Activated CD8-positive, alpha-beta memory T cell treated with anti-CD3 and anti-CD28 coated beads, Interleukin-2, amount 10 ng/mL, durations not matched to agents 7 days and 5 days (primary cell): ENCODE measurements at regions not wholly inside any gene's neighbourhood (a gene's known extent, or its start where the extent isn't known, plus 50 kb on each side); places are given as distances from the start of the nearest gene placed in this dataset.
"Not testable (repeated sequence)": the region's sequence is repeated elsewhere in the genome, so short reads cannot be mapped to it uniquely, and the experiment has no call there.

Experiments used
- ATAC-seq: fragments of 150-1000 bp; cut with Tn5 transposase; one replicate; pipeline ENCODE4 v1.10.0; 2021; ENCODE audit warnings: moderate library complexity
- CTCF ChIA-PET: fragments of 350-600 bp; sonication (Branson Sonifier 250); formaldehyde crosslinking; loops from one replicate; lab custom pipeline; 2021; ENCODE audit warnings: antibody characterized with exemption; lab: Charles Lee
- DNase-seq: peaks from one replicate; pipeline ENCODE4 v3.0.0-alpha.2; 2020
- H3K27ac Mint-ChIP-seq: one replicate; pipeline ENCODE4 v1.8.0; 2021; ENCODE audit warnings: mild to moderate bottlenecking, mixed read lengths
- H3K27me3 Mint-ChIP-seq: one replicate; pipeline ENCODE4 v1.8.0; 2021; ENCODE audit warnings: mixed read lengths
- H3K36me3 Mint-ChIP-seq: one replicate; pipeline ENCODE4 v1.8.0; 2021; ENCODE audit warnings: mild to moderate bottlenecking, mixed read lengths
- H3K4me1 Mint-ChIP-seq: one replicate; pipeline ENCODE4 v1.8.0; 2021; ENCODE audit warnings: mixed read lengths
- H3K4me3 Mint-ChIP-seq: one replicate; pipeline ENCODE4 v1.8.0; 2021; ENCODE audit warnings: mild to moderate bottlenecking, moderate library complexity, mixed read lengths
- H3K9me3 Mint-ChIP-seq: one replicate; pipeline ENCODE4 v1.8.0; 2022; ENCODE audit warnings: low read depth, mixed read lengths

DNA sequence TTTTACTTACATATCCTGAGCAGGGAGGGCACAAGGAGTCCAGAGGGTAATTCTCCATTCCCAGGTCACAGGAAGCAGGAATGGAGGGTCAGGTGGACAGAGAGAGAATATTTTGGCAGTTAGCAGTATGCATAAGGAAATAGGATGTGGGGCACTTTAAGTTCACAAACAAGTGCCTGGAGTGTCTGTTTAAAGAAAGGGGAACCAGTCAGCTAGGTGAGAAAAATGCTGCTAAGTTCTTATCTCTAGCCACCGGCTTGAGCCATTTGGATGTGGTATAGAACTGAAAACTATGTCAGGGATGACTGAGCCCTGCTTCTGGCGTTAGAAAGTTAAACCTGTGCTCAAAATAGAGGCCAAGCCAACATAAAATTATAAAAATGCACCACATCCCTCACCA, 739.7 kb upstream of the NCAM2 start:
- Mint-ChIP-seq H3K4me1 (no peaks in the 10 kb centered on the region), H3K9me3 (peaks cover 11% of the 10 kb centered on the region), H3K4me3 (no peak overlapping the region), H3K27ac (no peak overlapping the region), H3K36me3 (no peaks in the 10 kb centered on the region), H3K27me3 (no peaks in the 10 kb centered on the region)
- CTCF ChIA-PET = no interaction called here
- DNase-seq (no peak), ATAC-seq (no peak)

DNA sequence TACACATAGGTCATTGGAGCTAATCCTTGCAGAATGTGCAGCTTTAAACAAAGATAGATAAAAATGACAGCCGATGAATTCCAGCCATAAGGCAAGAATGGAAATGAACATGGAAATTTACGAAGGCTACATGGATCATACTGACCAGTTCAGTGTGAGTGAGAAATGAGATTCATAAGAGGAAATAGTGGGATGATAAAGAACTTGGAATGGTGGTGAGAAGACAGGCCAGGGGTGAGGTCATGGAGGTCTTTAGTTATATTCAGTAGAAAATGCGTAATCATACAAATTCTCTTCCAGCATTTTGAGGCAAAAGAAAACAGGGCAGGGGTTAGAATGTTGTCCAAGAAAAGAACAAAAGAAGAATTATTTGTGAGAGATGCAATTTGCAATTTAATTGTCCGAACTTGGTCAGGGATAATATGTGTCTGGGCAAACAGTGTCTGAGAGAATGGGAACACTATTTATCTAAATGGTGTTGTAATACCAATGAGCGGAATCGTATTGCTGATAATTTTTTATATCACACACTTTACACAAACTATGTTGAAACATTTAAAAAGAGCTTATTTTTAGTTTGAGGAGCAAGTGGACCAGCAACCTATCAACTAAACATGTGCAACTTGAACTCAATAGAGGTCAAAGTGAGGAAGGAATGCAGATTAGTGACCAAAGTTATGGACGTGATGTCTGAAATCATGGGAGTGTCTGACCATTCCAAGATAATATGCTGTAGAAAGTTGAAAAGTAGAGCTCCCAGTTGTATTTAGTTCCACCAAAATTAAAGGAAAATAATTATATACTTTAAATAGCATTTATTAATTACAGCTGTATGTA, 739.0 kb upstream of the NCAM2 start:
- Mint-ChIP-seq H3K27ac (no peak overlapping the region), H3K27me3 (no peaks in the 10 kb centered on the region), H3K9me3 (peaks cover 8% of the 10 kb centered on the region), H3K4me3 (no peak overlapping the region), H3K4me1 (no peaks in the 10 kb centered on the region), H3K36me3 (no peaks in the 10 kb centered on the region)
- DNase-seq = no peak
- CTCF ChIA-PET = no interaction called here
- no peak for ATAC-seq

DNA sequence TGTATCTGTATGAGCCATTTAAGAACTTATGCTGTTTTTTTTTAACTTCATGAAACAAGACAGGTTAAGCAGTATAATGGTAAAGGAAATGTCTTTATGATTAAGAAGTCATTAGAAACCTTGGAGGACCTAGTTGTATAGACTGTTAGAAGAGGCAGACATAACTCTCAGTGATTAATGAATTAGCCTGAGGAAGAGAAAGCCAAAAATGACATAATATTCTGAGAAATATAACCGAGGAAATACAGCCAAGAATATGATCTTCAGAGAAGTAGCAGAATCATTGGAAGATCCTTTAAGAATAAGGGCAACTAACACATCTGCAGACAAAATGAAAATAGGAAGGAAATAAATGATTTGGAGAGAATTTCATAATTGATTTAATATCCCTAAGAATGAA, 738.1 kb upstream of the NCAM2 start:
- DNase-seq = no peak
- no peak for ATAC-seq
- H3K27ac Mint-ChIP-seq = no peak overlapping the region
- CTCF ChIA-PET = no interaction called here
- no peaks in the 10 kb centered on the region for H3K4me1 Mint-ChIP-seq
- H3K9me3 Mint-ChIP-seq = peaks cover 5% of the 10 kb centered on the region
- H3K4me3 Mint-ChIP-seq = no peak overlapping the region
- H3K27me3 Mint-ChIP-seq = no peaks in the 10 kb centered on the region
- no peaks in the 10 kb centered on the region for H3K36me3 Mint-ChIP-seq

DNA sequence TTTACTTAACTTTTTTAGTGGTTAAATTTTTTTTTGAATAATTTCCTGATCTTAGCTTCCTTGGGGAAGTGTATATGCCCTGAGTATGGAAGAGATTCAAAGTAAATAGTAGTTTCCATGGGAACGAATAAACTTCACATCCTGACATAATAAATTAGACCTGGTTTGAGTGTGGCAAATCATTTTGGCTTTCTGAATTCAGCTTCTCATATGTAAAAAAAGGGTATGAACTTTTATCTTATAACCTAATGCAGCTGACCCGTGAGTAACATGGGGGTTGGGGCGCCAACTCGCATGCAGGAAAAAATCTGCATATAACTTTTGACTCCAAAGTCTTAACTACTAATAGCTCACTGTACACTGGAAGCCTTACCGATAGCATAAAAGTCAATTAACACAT, 736.8 kb upstream of the NCAM2 start:
- H3K9me3 Mint-ChIP-seq = peaks cover 5% of the 10 kb centered on the region
- DNase-seq (no peak), ATAC-seq (no peak)
- H3K36me3 Mint-ChIP-seq = no peaks in the 10 kb centered on the region
- no peak overlapping the region for H3K4me3 Mint-ChIP-seq
- H3K27me3 Mint-ChIP-seq = no peaks in the 10 kb centered on the region
- no peaks in the 10 kb centered on the region for H3K4me1 Mint-ChIP-seq
- H3K27ac Mint-ChIP-seq = no peak overlapping the region
- CTCF ChIA-PET = no interaction called here

DNA sequence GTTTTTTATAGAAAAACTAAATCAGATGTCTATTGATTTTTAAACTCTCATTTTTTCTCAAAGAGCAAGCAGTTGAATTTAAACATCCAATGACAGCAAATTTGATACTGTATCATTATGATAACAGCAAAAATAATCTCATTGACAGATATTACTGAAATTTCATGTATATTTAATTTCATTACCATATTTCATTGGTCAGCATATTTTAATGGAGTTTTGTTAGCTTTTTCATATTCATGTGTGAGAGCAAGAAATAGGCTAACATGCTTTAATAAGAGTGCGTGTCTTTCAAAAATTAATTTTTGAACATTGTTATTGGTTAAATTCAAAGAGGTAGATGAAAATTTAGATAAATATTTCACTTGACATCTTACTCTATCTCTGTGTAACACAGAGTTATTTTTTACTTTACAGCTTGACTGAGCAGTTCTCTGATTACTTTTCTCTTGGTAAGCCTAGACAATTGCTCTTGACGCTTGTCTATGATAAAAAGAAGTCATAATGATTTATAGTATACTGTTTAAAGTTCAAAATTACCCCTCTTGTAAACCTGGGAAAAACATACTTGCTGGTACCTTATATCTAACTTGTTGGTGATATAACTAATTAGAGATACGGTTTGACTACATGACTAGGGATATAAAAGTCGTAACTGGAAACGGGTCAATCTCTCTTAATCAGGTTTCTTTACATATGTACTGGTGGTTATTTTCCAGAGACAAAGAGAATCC, 732.3 kb upstream of the NCAM2 start:
- no peak overlapping the region for H3K4me3 Mint-ChIP-seq

DNA sequence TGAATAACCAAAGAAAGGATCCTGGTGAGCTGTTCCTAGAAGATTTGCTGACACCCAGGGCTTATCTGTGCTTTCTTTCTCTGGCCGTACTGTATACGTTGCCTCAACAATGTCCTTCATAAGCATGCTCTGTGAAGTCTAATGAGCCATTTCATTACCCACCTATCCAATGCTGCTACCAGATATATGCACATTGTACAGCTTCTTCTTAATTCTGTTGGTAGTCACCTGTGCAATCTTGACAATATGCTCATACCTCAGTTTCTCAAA, 731.8 kb upstream of the NCAM2 start:
- ATAC-seq = no peak
- no peaks in the 10 kb centered on the region for H3K27me3 Mint-ChIP-seq
- H3K4me3 Mint-ChIP-seq = no peak overlapping the region
- no peak for DNase-seq
- no peaks in the 10 kb centered on the region for H3K36me3 Mint-ChIP-seq
- peaks cover 5% of the 10 kb centered on the region for H3K9me3 Mint-ChIP-seq
- CTCF ChIA-PET = no interaction called here
- H3K4me1 Mint-ChIP-seq = no peaks in the 10 kb centered on the region
- H3K27ac Mint-ChIP-seq = no peak overlapping the region

More for the DNA sequence above, 732.3 kb upstream of the NCAM2 start:
- Mint-ChIP-seq H3K9me3 (peaks cover 5% of the 10 kb centered on the region), H3K36me3 (no peaks in the 10 kb centered on the region), H3K27me3 (no peaks in the 10 kb centered on the region), H3K4me1 (no peaks in the 10 kb centered on the region), H3K27ac (no peak overlapping the region)
- CTCF ChIA-PET = no interaction called here
- no peak for ATAC-seq
- no peak for DNase-seq

DNA sequence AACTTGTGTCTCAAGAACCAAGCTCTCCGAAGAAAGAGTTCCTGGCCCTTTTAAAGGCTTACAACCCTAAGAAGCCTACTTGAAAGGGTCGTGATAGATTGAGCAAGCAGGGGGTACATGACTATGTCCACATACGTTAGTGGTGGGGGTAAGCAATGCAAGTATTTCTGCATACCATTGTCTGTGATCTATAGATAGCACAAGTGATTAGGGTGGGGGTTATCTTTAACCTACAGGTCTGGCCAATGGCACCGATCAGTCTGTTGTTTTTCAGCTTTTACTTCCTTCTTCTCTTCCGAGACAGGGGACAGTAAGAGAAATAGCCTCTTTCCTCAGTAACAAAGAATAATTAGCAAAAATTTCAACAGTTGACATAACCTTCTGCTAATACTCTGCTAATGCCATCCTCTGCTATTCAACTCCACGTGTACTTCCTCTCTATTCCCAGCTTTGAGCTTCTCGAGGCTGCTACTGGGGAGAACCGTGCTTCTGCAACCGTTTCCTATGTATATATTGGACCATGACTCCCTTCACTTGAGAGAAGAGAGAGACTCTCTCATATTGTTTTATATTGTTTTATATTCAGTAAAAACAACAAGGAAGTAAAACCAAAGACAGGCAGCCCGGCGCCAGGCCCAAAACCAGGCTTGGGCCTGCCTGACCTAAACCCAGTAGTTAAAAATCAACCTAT, 727.7 kb upstream of the NCAM2 start:
- DNase-seq = no peak

DNA sequence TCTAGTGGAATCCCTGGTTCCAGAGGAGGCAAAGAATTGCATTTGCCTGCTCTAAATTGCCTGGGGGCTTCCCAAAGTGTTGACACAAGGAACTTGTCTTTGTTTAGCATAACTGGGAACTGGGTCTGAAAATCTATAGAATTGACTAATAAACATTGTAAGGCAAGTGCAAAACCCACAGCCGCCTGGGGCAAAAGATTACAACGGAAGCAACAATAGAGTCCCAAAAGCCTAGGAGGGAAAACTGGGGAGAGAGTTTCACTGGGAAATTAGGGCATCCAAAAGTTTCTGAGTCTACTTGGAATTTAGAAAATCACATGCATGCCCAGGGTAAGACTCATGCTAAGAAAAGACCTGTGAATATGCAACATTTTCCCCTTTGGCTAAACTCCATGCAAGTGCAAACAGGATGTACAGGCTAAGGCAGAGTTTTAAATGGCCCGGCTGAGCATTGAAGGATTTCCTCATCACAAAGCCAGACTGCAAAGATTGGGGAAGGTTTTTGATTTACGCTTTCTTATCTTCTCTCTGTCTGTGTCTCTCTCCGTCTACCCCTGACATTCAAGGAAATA, 725.3 kb upstream of the NCAM2 start:
- CTCF ChIA-PET = no interaction called here
- Mint-ChIP-seq H3K4me3 (no peak overlapping the region), H3K9me3 (peaks cover 5% of the 10 kb centered on the region), H3K36me3 (no peaks in the 10 kb centered on the region), H3K27ac (no peak overlapping the region), H3K27me3 (no peaks in the 10 kb centered on the region), H3K4me1 (no peaks in the 10 kb centered on the region)
- ATAC-seq (no peak), DNase-seq (no peak)

More for the DNA sequence above, 727.7 kb upstream of the NCAM2 start:
- ATAC-seq = no peak
- Mint-ChIP-seq H3K4me1 (no peaks in the 10 kb centered on the region), H3K27ac (no peak overlapping the region), H3K9me3 (peaks cover 7% of the 10 kb centered on the region), H3K4me3 (no peak overlapping the region), H3K27me3 (no peaks in the 10 kb centered on the region), H3K36me3 (no peaks in the 10 kb centered on the region)
- CTCF ChIA-PET = no interaction called here

DNA sequence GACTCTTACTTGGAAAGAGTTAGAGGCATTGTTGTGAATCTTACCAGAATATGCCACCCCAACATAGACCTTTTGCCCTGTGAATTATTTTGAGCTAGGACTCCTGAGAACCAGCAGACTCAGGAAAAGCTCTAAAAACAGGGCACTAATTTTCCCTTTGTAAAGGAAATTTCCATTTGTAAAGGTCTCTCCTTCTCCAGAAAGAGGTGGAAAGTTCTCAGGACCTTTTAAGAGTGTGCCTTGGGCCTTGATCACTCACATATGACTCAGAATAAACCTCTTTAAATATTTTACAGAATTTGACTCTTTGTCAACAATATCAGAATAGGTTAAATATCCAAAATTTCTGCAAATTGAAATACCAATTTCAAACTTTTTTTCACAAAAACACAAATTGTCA, 721.8 kb upstream of the NCAM2 start:
- Mint-ChIP-seq H3K4me1 (no peaks in the 10 kb centered on the region), H3K27me3 (no peaks in the 10 kb centered on the region), H3K9me3 (peaks cover 5% of the 10 kb centered on the region), H3K4me3 (no peak overlapping the region), H3K27ac (no peak overlapping the region), H3K36me3 (no peaks in the 10 kb centered on the region)
- DNase-seq (no peak), ATAC-seq (no peak)
- CTCF ChIA-PET = no interaction called here

DNA sequence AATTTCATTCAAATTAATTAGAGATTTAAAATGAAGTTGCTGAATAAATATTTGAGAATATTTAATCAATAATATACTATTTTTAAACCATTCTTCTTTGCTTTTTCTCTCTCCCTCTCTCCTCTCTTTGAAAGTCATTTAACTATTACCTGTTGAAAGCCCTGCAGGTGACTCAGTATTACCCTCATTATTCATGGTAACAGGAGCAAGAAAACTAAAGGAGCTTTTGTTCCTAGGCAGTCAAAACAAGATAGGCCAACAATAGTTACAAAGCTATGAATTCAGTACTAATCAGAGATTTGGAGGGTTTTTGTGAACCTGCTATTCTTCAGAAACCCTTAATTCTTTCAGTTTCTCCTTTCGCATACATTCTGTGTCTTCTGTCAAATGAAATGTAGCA, 721.3 kb upstream of the NCAM2 start:
- Mint-ChIP-seq H3K4me1 (no peaks in the 10 kb centered on the region), H3K4me3 (no peak overlapping the region), H3K27ac (no peak overlapping the region), H3K27me3 (no peaks in the 10 kb centered on the region), H3K36me3 (no peaks in the 10 kb centered on the region), H3K9me3 (peaks cover 5% of the 10 kb centered on the region)
- ATAC-seq (no peak), DNase-seq (no peak)
- CTCF ChIA-PET = no interaction called here

DNA sequence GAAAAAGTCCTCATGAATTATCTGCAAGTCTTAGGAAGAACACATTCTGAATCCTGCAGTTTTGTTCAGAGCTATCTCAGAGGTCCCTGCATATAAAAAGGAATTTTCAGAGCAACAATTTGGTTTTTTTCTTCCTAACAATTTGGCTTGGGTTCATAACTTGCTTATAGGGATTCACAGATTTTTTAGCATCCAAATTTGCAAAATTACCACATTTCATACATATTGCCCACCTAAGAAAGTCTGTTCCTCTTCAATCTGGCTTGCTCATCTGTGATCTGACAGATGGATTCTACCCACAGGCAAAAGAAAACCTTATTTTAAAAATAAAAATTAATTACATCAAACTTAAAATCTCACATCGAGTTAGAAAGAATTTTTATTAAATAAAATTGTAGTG, 714.4 kb upstream of the NCAM2 start:
- Mint-ChIP-seq H3K36me3 (no peaks in the 10 kb centered on the region), H3K27me3 (no peaks in the 10 kb centered on the region), H3K27ac (no peak overlapping the region), H3K4me1 (no peaks in the 10 kb centered on the region), H3K4me3 (no peak overlapping the region), H3K9me3 (no peaks in the 10 kb centered on the region)
- no peak for DNase-seq
- CTCF ChIA-PET = no interaction called here
- ATAC-seq = no peak

DNA sequence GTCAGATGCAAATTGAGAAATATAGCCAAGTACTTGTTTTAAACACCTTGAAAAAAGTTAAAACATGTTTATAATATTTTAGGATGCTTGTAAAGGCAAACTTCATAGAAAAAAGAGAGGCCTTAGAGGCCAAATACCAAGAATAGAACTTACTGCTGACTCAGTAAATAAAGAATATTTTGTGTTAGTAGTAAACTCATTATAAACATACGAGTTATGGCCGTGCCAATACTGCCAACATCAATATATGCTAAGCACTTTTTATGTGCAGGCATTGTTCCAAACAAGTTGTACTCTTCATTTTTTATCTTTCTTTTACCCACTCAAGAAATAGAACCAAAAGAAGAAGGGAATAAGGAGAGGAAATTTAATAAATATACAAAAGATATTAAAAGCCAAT, 705.9 kb upstream of the NCAM2 start:
- Mint-ChIP-seq H3K27me3 (no peaks in the 10 kb centered on the region), H3K4me1 (no peaks in the 10 kb centered on the region), H3K9me3 (peaks cover 2% of the 10 kb centered on the region), H3K36me3 (no peaks in the 10 kb centered on the region), H3K27ac (no peak overlapping the region), H3K4me3 (no peak overlapping the region)
- no peak for DNase-seq
- CTCF ChIA-PET = no interaction called here
- no peak for ATAC-seq

DNA sequence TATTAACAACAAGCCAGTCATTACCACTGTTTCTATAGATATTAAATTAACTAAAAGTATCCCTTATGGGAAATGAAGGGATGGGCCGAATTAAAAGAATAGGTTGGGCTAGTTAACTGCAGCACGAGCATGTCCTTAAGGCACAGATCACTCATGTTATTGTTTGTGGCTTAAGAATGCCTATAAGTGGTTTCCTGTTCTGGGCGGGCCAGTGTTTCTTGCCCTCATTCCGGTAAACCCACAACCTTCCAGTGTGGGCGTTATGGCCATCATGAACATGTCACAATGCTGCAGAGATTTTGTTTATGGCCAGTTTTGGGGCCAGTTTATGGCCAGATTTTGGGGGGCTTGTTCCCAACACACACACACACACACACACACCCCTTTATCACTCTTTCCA, 705.4 kb upstream of the NCAM2 start:
- H3K27ac Mint-ChIP-seq, DNase-seq, H3K27me3 Mint-ChIP-seq, CTCF ChIA-PET, H3K36me3 Mint-ChIP-seq, ATAC-seq, H3K4me3 Mint-ChIP-seq, H3K9me3 Mint-ChIP-seq, H3K4me1 Mint-ChIP-seq: not testable (repeated sequence)

DNA sequence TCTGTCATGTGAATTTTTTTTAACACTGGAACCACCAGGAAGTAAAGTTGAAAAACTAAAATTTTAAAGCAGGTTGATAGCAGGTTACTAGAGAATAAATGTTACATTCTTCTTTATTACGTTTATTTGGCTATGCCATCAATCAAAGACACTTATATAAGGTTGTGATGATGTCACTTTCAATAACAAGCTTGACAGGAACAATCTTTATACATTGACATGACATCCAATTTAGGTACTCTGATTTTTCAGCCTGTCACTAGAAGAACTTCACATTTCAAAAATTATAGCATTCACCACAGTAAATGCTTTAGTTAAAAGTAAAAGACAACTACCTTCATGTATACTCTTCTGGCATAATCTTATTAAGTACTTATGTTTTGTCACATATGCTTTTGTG, 696.8 kb upstream of the NCAM2 start:
- ATAC-seq (no peak), DNase-seq (no peak)
- CTCF ChIA-PET = no interaction called here
- Mint-ChIP-seq H3K36me3 (no peaks in the 10 kb centered on the region), H3K27me3 (no peaks in the 10 kb centered on the region), H3K4me3 (no peak overlapping the region), H3K27ac (no peak overlapping the region), H3K9me3 (peaks cover 2% of the 10 kb centered on the region), H3K4me1 (no peaks in the 10 kb centered on the region)
